ENCODE measurements at regions not wholly inside any gene's neighbourhood (a gene's known extent, or its start where the extent isn't known, plus 50 kb on each side); places are given as distances from the start of the nearest gene placed in this dataset.

GRCh38 chr3:150105025-150105424, 134.3 kb upstream of the PFN2 start:
- Histone ChIP-seq H3K36me3 (no peaks in the 10 kb centered on the region), H3K9me3 (no peaks in the 10 kb centered on the region), H3K4me3 (no peak overlapping the region), H3K4me1 (no peaks in the 10 kb centered on the region), H3K27me3 (no peaks in the 10 kb centered on the region), H3K27ac (replicated peaks in 1 of 4) (no peak overlapping the region)
- TF ChIP-seq POLR2AphosphoS5 (IDR thresholded peaks at IDR 0.05) (no peak), EP300 (IDR thresholded peaks at IDR 0.05) (no peak), POLR2A (IDR thresholded peaks at IDR 0.05; ENCODE audit: low read depth) (no peak), CTCF (IDR thresholded peaks at IDR 0.05) (no peak)
- WGBS = 88% methylated on average over 1 of the region's 1 CpG
- intact Hi-C loops (cut with DNase I) = no loop called here
- DNase-seq (ENCODE audit: extremely low spot score) = no peak

- H3K27ac ChIP-seq (replicated peaks in 1 of 4) = no peak overlapping the region
- 78% methylated on average over 3 of the region's 3 CpGs for WGBS
- H3K4me1 ChIP-seq = no peaks in the 10 kb centered on the region
- no peak for TF ChIP-seq POLR2A (IDR thresholded peaks at IDR 0.05; ENCODE audit: low read depth)
- TF ChIP-seq CTCF (IDR thresholded peaks at IDR 0.05) = no peak
- no peak for TF ChIP-seq EP300 (IDR thresholded peaks at IDR 0.05)
- no peak for TF ChIP-seq POLR2AphosphoS5 (IDR thresholded peaks at IDR 0.05)
- H3K9me3 ChIP-seq = no peaks in the 10 kb centered on the region
- H3K27me3 ChIP-seq = no peaks in the 10 kb centered on the region
- H3K4me3 ChIP-seq = no peak overlapping the region
- DNase-seq (ENCODE audit: extremely low spot score) = no peak
- intact Hi-C loops (cut with DNase I) = no loop called here
- no peaks in the 10 kb centered on the region for H3K36me3 ChIP-seq
Measured at GRCh38 chr3:150104564-150104963, 133.9 kb upstream of the PFN2 start.

DNA sequence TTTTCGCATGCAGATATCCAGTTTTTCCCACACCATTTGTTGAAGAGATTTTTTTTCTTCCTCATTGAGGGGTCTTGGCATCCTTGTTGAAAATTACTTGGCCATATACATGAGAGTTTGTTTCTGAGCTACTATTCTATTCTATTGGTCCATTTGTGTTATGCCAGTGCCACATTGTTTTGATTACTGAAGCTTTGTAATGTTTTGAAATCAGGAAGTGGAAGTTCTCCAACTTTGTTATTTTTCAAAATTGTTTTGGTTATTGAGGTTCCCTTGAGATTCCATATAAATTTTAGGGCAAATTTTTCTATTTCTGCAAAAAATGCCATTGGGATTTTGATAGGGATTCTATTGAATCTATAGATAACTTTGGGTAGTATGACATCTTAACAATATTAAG, 130.3 kb upstream of the PFN2 start:
- Histone ChIP-seq H3K27me3 (no peaks in the 10 kb centered on the region), H3K4me1 (peaks cover 0 to 6% (median 0%) of the 10 kb centered on the region in 4 donors), H3K9me3 (no peaks in the 10 kb centered on the region), H3K4me3 (no peak overlapping the region), H3K27ac (replicated peaks in 1 of 4) (no peak overlapping the region), H3K36me3 (no peaks in the 10 kb centered on the region)
- intact Hi-C loops (cut with DNase I) = no loop called here
- no peak for DNase-seq (ENCODE audit: extremely low spot score)
- TF ChIP-seq POLR2AphosphoS5 (IDR thresholded peaks at IDR 0.05) (no peak), POLR2A (IDR thresholded peaks at IDR 0.05; ENCODE audit: low read depth) (no peak), EP300 (IDR thresholded peaks at IDR 0.05) (no peak), CTCF (IDR thresholded peaks at IDR 0.05) (no peak)
- WGBS = 97% methylated on average over 1 of the region's 1 CpG

DNA sequence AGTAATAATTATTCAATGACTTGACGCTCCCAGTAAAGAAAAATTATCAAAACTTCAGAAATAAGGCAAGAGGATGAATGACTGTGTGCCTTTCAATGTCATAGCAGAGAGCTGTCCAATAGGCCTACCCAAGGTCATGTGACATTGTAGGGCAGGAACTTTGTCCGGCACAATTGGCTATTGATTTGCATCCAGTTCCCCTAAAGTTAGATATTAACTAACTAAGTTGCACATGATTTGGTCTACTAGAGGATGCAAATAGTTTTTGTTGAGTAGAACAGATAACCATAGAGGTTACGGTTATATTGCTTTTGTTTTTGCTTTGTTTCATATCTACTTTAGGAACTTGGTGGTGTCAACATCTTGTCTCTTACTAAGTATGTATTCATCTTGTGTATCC, 127.9 kb upstream of the PFN2 start:
- no peak for DNase-seq (ENCODE audit: extremely low spot score)
- WGBS = 92% methylated on average over 3 of the region's 3 CpGs
- intact Hi-C loops (cut with DNase I) = no loop called here
- Histone ChIP-seq H3K4me3 (no peak overlapping the region), H3K27me3 (no peaks in the 10 kb centered on the region), H3K4me1 (peaks cover 0 to 6% (median 0%) of the 10 kb centered on the region in 4 donors), H3K36me3 (no peaks in the 10 kb centered on the region), H3K27ac (replicated peaks in 1 of 4) (no peak overlapping the region), H3K9me3 (no peaks in the 10 kb centered on the region)
- TF ChIP-seq CTCF (IDR thresholded peaks at IDR 0.05) = no peak
- TF ChIP-seq POLR2A (IDR thresholded peaks at IDR 0.05; ENCODE audit: low read depth) = no peak
- TF ChIP-seq EP300 (IDR thresholded peaks at IDR 0.05) = no peak
- no peak for TF ChIP-seq POLR2AphosphoS5 (IDR thresholded peaks at IDR 0.05)

- Histone ChIP-seq H3K9me3 (no peaks in the 10 kb centered on the region), H3K36me3 (no peaks in the 10 kb centered on the region), H3K27ac (replicated peaks in 1 of 4) (no peak overlapping the region), H3K27me3 (no peaks in the 10 kb centered on the region), H3K4me1 (peaks cover 0 to 6% (median 0%) of the 10 kb centered on the region in 4 donors), H3K4me3 (no peak overlapping the region)
- WGBS = 91% methylated on average over 4 of the region's 4 CpGs
- intact Hi-C loops (cut with DNase I) = no loop called here
- no peak for DNase-seq (ENCODE audit: extremely low spot score)
- TF ChIP-seq CTCF (IDR thresholded peaks at IDR 0.05) = no peak
- TF ChIP-seq POLR2AphosphoS5 (IDR thresholded peaks at IDR 0.05) = no peak
- TF ChIP-seq EP300 (IDR thresholded peaks at IDR 0.05) = no peak
- no peak for TF ChIP-seq POLR2A (IDR thresholded peaks at IDR 0.05; ENCODE audit: low read depth)
Measured at GRCh38 chr3:150097588-150097890, 126.8 kb upstream of the PFN2 start.
